IPS DF 4.7 (cell line): ENCODE measurements at regions not wholly inside any gene's neighbourhood (a gene's known extent, or its start where the extent isn't known, plus 50 kb on each side); places are given as distances from the start of the nearest gene placed in this dataset.

Source experiments
- DNase-seq: peaks from one replicate; pipeline ENCODE4 v3.0.0-alpha.2; 2013; ENCODE audit warnings: low spot score; ENCODE audit errors: extremely low read depth

DNA sequence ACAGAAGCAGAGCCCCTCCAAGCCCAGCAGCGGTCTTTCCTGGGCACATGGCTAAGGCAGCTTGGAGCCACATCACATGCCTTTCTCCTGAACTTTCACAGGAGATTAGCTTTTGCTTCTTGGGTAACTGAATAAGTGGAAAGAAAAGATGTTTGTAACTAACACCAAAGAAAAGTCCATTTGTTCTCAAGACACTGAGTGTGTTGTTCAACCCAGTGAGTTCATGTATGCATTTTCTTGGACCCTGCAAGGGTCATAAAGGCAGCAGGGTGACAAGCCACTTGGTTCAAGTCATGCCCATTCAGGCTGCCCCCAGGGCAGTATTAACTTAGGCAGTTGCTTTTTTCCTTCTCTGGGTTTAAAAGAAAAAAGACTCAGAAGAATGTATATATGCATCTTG lies 203.4 kb downstream of the FAM76B start:
- DNase-seq: no peak

DNA sequence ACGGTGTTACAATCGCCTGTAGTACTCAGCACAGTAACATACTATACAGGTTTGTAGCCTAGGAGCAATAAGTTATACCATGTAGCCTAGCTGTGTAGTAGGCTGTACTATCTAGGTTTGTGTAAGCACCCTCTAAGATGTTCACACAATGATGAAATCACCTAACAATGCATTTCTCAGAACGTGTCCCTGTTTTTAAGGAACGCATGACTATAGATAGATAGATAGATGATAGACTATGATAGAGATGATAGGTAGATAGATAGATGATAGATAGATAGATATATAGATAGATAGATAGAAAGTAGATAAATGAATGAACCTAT lies 203.9 kb downstream of the FAM76B start:
- no peak for DNase-seq

DNA sequence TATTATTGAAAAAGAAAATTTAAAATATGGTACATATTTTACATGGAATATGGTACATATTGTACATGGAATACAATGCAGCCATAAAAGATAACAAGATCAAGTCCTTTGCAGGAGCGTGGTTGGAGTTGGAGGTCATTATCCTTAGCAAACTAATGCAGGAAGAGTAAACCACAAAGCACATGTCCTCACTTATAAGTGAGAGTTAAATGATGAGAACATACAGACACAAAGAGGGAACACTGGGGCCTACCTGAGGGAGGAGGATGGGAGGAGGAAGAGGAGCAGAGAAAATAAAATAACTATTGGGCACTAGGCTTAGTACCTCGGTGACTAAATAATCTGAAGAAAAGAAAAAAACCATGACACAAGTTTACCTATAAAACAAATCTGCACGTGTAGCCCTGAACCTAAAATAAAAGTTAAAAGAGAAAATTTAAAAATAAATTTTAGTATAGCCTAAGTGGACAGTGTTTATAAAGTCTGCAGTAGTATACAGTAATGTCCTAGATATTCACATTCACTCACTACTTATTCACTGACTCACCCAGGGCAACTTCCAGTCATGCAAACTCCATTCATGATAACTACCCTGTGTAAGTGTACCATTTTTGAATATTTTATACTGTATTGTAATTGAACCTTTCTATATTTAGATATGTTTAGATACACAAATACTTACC lies 204.4 kb downstream of the FAM76B start:
- DNase-seq: no peak

DNA sequence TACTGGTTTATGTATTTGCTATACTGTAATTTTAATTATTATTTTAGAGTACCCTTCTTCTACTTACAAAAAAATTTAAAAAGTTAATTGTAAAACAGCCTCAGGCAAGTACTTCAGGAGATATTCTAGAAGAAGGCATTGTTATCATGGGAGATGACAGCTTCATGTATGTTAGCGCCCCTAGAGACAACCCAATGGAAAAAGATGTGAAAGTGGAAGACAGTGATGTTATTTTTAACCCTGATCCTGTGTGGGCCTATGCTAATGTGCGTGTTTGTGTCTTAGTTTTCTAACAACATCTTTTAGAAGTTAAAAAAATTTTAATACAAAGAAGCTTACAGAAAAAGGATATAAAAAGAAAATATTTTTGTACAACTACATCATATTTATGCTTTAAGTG lies 205.0 kb downstream of the FAM76B start:
- no peak for DNase-seq

DNA sequence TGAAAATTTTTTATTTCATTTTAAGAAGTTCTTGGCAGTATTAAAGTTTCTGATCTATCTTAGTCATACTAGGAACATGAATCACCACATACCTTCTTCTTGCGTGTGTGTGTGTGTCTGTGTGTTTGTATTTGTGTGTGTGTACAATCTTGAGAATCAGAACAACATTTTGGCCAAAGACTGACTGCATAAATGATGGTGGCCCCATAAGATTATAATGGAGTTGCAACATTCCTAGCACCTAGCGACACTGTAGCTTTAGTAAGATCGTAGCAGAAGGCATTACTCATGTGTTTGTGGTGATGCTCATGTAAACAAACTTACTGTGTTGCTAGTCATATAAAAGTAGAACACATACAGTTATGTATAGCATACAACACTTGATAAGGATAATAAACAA lies 205.4 kb downstream of the FAM76B start:
- no peak for DNase-seq

DNA sequence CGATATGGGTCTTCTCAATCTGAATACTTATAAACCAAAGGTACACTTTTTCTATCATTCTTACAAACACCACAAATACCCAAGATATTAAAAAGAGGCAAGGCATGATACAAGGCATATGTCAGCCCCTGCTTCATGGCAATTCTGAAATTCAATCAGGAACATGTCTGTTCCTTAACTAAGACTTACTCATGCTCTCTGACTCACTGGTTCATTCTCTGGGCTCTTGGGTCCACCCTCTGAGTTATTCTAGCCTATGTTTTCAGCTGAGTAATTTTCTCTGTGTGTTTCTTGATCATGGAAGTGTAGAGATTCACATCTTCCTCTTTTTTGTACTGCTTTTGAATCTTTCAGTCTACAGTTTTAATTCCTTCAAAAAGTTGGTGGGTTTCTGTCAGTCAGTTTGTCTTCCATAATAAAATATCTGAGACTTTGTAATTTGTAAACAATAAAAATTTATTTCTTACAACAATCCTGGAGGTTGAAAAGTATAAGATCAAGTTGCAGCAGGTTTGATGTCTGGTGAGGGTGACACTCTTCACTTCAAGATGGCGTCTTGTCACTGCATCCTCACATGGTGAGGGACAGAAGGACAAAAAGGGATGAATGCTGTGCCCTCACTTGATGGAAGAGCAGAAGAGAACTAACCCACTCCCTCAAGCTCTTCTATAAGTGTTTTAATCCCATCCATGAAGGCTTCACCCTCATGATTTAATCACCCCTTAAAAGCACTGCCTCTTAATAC lies 211.7 kb downstream of the FAM76B start:
- no peak for DNase-seq

DNA sequence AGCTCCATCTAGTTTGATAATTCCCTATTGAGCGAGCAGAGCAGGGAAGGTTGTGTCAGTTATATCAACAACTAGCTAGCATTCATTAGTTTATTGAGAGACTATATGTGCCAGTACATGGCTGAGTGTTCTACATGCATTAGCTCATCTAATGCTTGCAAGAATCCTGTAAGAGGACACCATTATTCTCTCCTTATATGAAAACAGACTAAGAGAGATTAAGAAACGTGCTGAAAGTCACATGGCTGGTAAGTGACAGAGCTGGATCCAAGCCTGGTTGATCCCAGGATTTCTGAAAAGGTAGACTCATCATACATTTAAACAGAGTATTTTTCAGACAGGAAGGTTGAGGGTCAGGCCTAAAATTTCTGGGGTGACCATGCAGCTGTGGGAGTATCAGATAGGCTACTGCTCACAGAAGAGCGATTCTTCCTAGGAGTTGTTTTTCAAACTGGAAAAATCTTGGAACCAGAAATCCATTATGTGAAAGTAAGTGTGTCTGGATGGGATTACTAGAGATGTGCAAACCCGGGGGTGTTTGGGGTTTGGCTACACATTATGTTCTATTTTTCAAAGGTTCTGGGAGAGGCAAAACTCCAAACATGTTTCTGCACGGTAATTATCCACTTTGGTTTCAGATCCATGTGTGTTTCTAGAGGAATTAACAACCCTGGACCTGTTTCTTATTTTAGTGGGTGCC lies 213.3 kb downstream of the FAM76B start:
- no peak for DNase-seq

DNA sequence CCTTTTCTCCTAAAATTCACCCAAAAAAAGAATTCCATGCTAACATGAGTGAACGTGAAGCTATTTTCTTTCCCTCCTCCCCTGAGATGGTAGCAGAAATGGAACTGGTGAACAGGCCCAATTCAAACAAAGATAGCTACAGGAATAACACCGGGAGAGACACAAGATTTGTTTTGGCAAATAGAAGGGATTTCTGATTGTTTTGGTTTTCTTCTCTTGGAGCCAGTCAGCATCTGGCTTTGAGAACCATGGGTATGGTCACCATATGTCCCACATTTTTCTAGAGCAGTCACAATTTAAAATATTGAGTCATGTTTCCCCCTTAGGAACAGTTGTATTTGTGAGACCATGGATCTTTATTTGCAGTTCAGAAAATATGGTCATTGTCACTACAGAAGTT lies 214.1 kb downstream of the FAM76B start:
- no peak for DNase-seq

DNA sequence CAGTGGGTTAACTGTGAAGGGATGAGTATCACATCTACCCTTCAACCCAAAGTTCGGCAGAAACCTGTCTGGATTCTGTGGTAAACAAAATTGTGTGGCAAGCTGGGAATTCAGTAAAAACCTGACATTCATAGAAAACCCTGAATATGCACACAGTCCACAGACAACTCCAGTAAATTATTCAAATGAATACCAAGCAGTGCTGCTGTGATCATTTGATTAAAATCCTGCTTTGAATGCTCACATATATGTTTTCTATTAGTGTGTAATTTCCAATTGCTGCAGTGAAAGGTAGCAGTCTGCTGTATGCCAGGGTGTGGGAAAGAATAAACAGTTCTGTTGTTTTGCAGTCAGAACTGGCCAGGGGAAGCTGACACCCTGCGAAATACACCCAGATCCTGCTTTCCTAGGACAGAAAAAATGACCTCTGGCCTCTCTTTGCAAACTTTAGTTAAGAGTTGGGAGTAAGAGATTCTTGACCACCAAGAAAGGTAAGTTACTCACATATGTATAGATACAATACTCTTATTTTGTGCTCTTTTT lies 217.8 kb downstream of the FAM76B start:
- DNase-seq: no peak

DNA sequence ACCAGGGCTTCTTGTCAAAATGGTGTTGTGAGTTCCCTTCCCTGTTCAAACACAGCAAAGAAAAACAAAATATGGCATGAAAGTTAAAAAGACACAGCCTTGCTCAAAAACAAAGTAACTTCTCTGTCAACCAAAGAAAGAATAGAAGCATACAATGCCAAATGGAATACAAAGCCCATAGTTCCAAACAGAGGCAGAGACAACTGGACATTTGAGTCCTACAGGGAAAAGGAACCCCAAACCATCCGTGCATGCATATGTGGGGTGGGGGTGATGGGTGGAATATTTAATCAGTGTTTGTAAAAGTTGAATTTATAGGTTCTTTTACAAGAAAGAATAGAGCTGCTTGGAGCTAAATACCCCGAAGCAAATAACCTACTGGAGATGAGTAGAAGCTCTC lies 218.7 kb downstream of the FAM76B start:
- no peak for DNase-seq

DNA sequence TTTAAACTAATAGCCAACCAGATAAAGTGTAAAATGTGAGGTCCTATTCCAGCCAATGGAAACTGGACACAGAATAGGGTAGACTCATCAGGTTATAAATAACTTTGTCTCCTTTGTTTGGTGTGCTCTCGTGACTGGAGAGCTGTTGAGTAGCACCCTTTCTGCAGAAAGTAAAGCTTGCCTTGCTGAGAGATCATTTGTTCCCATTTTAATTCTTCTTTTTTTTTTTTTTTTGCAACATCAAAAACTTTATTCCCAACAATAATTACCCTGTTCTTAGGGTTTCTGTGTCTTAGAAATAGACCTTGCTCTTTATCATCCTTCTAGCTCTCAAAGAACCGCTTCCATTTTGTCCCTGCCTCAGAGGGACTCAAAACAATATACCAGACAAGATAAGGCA lies 220.4 kb downstream of the FAM76B start:
- no peak for DNase-seq

DNA sequence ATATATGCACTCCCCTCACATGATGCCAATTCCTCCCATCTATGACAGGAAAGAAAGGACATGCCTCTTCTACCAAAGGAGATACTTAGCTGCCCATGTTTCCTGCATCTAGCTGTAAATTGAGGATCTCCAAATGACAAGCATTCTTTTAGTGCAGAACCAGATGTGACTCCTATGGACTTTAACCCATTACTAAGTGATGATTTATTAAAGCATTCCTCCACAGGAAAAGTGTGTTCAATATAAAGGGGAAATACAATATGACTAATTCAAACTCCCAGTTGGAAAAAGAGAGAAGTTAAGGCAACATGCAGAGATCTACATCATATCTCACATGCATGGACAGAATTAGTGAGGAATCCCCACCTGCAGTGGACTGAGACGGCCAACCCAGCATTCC lies 221.3 kb downstream of the FAM76B start:
- DNase-seq: no peak

DNA sequence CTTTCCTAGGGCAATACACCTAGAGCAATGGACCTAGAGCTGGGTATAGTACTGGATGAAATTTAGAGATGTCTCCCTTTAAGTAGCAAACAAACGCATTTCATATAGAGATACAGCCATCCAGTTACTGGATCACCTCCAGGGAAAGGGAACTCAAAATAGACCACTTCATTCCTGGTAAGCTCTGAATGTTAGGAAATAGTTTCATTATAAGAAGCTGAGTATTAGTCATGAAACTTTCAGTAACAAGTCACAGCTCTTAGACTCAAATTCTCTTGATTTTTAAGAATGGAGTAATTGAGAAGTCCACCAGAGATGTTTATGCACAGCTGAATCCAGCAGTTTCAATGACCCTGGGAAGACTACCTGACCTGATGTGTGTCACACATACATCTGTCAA lies 221.9 kb downstream of the FAM76B start:
- no peak for DNase-seq

DNA sequence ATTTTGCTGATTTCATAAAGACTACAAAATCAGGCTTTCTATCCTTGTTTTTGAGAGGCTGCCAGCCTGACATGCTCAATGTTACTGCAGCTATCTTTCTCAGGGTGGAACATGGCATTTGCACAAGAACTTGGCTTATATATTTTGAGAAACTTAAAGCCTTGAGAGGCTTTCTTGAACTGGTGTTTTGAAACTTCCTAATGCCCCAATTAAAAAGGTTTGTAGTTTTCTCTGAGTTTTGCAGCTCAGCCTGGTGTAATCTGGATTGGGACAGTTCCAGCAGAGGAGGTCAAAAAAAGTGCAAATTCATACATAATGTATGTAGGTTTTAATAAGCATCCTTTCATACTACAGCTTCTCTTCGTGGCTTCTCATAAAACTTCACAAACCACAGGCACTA lies 223.4 kb downstream of the FAM76B start:
- DNase-seq: no peak

DNA sequence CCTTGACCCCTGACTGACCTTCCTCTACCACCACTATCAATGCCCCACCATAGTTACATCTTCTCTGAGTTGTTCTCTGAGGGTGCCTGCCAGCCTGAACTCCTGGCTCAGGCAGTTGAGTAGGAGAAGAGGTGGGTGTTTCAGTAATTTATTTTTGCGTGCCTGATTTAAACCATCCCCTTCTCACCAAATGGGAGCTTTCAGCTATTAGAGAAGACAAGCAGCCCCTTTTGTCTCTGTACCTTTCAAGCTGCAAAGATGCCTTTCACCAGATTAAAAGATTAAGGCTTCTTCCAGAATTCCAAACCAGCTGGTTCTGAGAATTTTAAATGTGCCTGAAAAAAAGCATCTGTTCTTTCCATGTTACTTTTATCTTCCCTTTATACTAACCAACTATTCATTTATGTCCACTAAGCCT lies 223.8 kb downstream of the FAM76B start:
- no peak for DNase-seq

DNA sequence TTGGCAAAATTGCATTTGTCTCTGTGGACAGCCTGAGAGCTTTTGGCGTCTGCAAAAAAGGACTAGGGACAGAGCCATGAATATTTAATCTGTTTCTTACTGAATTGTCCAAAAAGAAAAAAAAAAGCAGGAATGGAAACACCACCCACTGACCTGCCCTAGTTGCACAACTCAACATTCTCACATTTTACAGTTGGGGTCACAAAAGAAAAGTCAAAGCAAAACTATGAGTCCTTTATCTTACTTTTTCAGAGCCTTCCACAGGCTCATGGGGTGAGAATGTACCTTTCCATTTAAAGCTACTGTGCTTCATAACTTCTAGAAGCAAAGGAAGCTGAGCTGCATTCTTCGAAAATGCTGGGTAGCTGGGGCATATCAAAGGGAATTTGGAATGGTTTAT lies 225.7 kb downstream of the FAM76B start:
- DNase-seq: no peak

DNA sequence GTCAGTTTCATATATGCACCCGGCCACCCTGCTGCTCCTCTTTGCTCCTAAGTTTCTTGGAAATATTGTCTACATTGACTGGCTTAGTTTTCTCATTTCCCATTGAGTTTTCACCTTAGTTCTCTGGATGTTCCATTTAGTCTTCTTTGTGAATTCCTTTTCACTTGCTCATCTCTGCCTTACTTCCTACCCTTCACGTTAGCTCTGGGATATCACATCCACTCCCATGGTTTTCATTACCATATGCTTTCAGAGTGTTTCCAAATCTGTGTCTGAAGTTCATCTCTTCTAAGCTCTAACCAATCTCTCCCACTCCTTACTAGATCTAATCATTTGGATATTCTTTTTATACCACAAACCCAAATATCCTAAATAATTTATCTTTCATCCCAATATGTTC lies 226.4 kb downstream of the FAM76B start:
- no peak for DNase-seq

DNA sequence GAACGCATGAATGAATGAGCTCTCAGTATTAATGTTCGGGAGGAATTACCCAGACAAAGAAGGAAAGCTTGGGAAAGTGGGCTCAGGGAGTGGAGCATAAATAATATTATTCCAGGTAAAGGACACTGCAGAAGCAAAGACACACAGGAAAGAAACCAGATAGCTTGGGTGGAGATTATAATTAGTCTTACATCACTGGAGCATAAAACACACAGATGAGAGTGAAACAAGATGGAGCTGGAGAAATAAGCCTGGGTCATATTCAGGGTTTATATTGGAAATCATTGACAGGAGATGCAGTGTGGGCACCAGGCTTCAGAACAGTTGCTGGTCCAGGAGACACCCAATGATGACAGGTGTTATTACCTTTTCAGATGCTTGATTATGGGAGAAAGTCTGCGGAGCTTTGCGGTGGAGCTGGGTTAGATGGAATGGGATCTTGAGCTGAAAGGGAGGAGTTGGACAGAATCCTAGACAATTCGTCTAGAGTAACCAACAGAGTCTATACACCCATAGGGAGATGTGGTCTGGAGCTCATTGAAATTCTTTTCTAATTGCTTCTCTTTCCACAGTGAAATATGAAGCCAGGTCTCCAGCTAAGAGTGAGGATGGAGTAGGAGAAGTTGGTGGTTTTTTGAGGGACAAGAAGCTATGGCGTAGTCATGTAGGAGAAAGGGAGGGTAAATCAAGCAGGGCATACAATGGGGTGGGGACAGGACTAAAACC lies 227.2 kb downstream of the FAM76B start:
- no peak for DNase-seq

DNA sequence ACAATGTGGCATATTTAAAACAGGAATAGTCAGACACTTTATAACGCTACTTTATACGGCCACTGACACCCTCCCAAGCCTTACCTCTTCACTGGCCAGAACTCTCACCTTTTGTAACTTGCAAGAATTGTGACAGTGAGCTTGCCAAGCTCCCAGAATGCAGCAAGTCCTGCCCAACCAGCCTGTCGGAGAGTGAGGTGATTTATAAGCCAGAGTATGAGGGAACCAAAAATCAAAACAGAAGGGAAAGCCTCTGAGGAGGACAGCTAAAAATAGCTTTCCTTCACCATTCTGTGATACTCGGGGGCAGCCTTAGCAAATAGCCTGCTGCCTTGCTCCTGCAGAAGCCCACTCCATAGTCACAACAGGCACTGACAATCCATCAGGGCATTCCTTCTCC lies 229.7 kb downstream of the FAM76B start:
- no peak for DNase-seq

DNA sequence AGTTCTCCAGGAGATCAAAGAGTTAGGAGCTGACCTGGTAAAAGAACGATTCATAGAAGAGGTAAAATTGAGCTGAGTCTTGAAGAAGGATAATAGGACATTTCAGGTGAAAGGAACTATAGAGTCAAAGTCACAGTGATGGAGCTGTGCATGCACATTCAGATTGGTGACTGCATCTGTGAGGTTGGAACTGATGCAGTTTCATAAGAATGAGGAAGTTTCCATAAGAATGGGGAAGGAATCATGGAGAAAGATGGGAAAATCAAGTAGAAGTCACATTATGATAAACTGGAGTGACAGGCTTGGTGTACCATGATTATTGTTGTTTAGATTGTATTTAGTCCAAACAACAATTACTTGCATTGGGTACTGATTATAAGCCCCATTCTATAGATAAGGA lies 232.2 kb downstream of the FAM76B start:
- no peak for DNase-seq

DNA sequence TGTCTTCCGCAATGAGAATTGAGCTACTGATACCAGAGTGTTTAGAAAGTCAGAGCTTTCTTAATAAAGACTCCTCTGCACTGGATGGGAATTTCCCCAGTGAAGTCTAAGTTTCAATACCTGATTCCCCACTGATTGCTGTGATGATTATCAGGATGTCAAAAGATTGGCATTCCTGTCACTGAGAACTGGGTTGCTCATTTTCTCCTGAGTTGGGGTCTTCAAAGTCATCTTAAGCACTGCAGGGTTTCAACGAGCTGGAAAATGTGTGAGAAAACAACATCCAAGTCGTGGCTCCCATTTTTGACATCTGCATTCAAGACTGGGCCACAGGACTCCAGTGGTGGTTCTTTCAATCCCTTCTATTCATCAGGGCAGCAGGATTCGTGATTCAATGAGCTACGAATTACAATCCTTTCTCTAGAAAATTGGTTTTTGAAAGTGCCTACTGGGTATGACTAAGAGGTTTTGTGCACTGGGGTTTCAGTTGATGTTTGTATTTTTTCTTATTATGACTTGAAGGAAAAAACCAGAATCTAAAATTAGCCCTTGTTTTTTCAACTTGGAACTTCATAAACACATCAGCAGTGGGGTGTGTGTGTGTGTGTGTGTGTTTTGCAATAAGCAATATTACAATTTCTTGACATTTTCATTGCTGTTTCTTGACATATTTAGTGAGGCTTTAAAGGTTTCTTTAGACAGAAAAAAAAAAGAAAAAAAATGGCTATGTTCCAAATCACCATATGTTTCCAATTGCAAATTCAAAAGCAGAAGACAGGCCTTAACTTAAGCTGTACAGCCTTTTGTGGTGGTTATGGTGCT lies 233.0 kb downstream of the FAM76B start:
- no peak for DNase-seq
